Left ventricle myocardium inferior (tissue), 1 donor: ENCODE measurements at regions not wholly inside any gene's neighbourhood (a gene's known extent, or its start where the extent isn't known, plus 50 kb on each side); places are given as distances from the start of the nearest gene placed in this dataset.

Source experiments
- DNase-seq: peaks from one replicate; pipeline ENCODE4 v3.0.0-alpha.2; 2020
- H3K27ac ChIP-seq: fragments of 200-600 bp; replicated peaks from 2 replicates; pipeline ENCODE4 v1.8.0; 2021
- H3K27me3 ChIP-seq: fragments of 200-600 bp; 2 replicates; pipeline ENCODE4 v1.8.0; 2021; ENCODE audit warnings: low read depth
- H3K36me3 ChIP-seq: fragments of 200-600 bp; 2 replicates; pipeline ENCODE4 v1.8.0; 2021
- H3K4me1 ChIP-seq: fragments of 200-600 bp; 2 replicates; pipeline ENCODE4 v1.8.0; 2021
- H3K4me3 ChIP-seq: fragments of 200-600 bp; 2 replicates; pipeline ENCODE4 v1.8.0; 2021; ENCODE audit warnings: mild to moderate bottlenecking, moderate library complexity
- H3K9me3 ChIP-seq: fragments of 200-600 bp; replicated peaks from 2 replicates; pipeline ENCODE4 v1.8.0; 2021
- intact Hi-C: fragments of 100-400 bp; cut with micrococcal nuclease; formaldehyde crosslinking; loops from one replicate; pipeline ENCODE4 v1.11.0; 2022
- TF ChIP-seq, protein P1 (sequence below): fragments of 200-600 bp; IDR thresholded peaks from 2 replicates; pipeline ENCODE4 v1.8.0; 2021; ENCODE audit warnings: antibody characterized with exemption, mild to moderate bottlenecking, borderline replicate concordance
- donor health status: DM: no; HTN: yes; CAD: no; lungs with severe emphysema.

DNA sequence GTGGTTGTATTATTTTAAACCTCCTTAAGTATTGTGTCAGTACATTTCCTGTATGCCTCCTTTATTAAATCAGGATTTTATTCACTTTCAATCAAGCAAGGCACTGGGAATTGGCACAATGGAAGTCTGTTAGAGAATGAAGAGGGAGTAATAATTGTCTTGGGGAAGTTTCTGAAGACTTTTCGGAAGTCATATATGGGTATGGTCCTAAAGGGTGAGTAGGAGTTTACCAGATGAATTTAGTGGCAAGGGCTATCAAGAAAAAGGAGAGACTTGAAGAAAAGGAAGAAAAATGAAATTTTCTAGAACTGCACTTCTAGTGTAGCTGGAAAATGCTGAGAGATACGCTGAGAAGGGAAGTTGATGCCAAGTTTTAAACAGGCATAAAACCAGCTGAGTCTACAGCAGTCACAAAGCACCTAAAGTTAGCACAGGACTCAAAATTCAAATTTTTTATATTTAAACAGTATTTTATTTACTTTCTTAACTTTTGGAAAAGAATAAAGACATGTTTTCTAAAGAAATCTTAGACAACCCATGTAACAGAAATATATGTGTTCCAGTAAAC, 184.9 kb downstream of the SMC2 start:
- Histone ChIP-seq H3K4me1 (no peaks in the 10 kb centered on the region), H3K27me3 (no peaks in the 10 kb centered on the region), H3K27ac (no peak overlapping the region), H3K9me3 (no peaks in the 10 kb centered on the region), H3K4me3 (no peak overlapping the region), H3K36me3 (no peaks in the 10 kb centered on the region)
- no peak for DNase-seq
- TF ChIP-seq, protein P1, sequence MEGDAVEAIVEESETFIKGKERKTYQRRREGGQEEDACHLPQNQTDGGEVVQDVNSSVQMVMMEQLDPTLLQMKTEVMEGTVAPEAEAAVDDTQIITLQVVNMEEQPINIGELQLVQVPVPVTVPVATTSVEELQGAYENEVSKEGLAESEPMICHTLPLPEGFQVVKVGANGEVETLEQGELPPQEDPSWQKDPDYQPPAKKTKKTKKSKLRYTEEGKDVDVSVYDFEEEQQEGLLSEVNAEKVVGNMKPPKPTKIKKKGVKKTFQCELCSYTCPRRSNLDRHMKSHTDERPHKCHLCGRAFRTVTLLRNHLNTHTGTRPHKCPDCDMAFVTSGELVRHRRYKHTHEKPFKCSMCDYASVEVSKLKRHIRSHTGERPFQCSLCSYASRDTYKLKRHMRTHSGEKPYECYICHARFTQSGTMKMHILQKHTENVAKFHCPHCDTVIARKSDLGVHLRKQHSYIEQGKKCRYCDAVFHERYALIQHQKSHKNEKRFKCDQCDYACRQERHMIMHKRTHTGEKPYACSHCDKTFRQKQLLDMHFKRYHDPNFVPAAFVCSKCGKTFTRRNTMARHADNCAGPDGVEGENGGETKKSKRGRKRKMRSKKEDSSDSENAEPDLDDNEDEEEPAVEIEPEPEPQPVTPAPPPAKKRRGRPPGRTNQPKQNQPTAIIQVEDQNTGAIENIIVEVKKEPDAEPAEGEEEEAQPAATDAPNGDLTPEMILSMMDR = no peak
- intact Hi-C loops = no loop called here

DNA sequence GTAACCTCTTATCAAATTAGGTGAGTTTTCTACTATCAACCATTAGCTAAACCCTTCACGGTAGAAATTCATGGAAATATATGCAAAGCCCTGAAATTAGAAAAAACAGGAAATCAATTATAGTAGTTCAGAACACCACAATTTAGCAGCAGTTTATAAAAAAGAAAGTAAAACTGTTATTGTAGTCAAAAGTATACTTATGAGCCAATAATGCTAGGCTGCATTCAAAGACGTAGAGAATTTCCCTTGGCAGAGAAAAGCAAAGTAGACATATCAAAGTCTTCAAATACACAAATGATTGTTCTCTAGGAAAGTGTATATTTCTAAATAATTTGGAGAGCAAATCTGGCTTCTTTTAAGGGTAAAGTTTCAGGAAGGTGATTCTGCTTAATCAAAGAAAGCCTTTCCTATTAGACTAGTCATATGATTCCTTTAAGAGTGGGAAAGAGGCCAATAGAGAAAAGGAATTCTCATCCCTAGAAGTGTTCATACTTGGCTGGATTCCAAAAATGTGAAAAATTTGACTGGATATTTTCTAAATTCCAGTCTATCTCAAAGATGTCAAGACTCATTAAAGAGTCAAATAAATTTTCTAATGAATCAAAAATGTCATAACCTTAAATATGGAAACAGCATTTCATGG, 185.5 kb downstream of the SMC2 start:
- Histone ChIP-seq H3K4me1 (no peaks in the 10 kb centered on the region), H3K36me3 (no peaks in the 10 kb centered on the region), H3K9me3 (no peaks in the 10 kb centered on the region), H3K27me3 (no peaks in the 10 kb centered on the region), H3K4me3 (peak overlapping the region; percentile 6), H3K27ac (no peak overlapping the region)
- DNase-seq = no peak
- intact Hi-C loops = no loop called here
- TF ChIP-seq, protein P1 = no peak

DNA sequence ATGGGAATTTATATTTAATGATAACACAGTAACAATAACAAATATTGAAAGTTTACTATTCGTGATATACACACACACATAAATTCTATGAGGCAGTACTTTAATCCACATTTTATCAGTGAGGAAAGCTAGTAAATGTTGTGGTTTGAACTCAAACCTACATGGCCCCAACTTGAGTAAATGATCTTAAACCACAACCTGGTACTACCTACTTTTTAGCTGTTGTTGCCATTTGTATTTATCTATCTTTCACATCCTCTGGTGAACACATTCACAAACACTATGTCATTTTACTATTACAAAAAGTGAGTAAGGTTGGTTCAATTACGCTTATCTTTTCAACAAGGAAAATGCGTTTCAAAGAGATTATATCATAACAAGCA, 186.1 kb downstream of the SMC2 start:
- intact Hi-C loops = no loop called here
- no peak for DNase-seq
- Histone ChIP-seq H3K36me3 (no peaks in the 10 kb centered on the region), H3K4me1 (no peaks in the 10 kb centered on the region), H3K27me3 (no peaks in the 10 kb centered on the region), H3K4me3 (no peak overlapping the region), H3K27ac (no peak overlapping the region), H3K9me3 (no peaks in the 10 kb centered on the region)
- TF ChIP-seq, protein P1 = no peak

DNA sequence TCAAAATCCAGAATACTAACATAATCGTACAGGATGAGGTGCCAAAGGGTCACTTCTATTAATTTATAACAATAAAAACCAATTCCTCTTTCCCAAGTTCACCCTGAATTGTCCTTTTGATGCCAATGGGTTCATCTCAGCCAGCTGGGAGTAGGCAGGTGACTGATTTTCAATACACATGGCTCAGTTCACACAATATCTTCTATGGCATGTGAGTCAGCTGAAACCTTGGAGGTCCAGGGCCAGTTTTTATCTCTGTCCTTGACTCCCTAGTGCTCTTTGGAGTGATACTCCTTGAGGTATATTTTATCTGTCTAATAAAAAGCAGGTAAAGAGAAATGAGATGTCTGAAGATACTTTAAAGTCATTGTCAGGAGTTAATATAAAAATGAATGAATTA, 186.6 kb downstream of the SMC2 start:
- DNase-seq = no peak
- H3K36me3 ChIP-seq = no peaks in the 10 kb centered on the region
- TF ChIP-seq, protein P1 = no peak
- H3K27me3 ChIP-seq = no peaks in the 10 kb centered on the region
- H3K4me3 ChIP-seq = no peak overlapping the region
- intact Hi-C loops = no loop called here
- H3K27ac ChIP-seq = no peak overlapping the region
- no peaks in the 10 kb centered on the region for H3K9me3 ChIP-seq
- no peaks in the 10 kb centered on the region for H3K4me1 ChIP-seq

GRCh38 chr9:104286187-104286586, 192.1 kb downstream of the SMC2 start:
- no peak for DNase-seq
- no peaks in the 10 kb centered on the region for H3K27me3 ChIP-seq
- no peaks in the 10 kb centered on the region for H3K36me3 ChIP-seq
- H3K27ac ChIP-seq = no peak overlapping the region
- no peaks in the 10 kb centered on the region for H3K9me3 ChIP-seq
- intact Hi-C loops = no loop called here
- H3K4me1 ChIP-seq = no peaks in the 10 kb centered on the region
- no peak overlapping the region for H3K4me3 ChIP-seq
- TF ChIP-seq, protein P1 = no peak
